ENCODE measurements at regions not wholly inside any gene's neighbourhood (a gene's known extent, or its start where the extent isn't known, plus 50 kb on each side); places are given as distances from the start of the nearest gene placed in this dataset.

- no peaks in the 10 kb centered on the region for H3K36me3 Mint-ChIP-seq
- TF ChIP-seq CTCF (conservative IDR thresholded peaks at IDR 0.05): peak; percentile 37
- no peaks in the 10 kb centered on the region for H3K4me1 Mint-ChIP-seq (ENCODE audit: unreplicated experiment)
- no peak overlapping the region for H3K4me3 Mint-ChIP-seq
- no peak for DNase-seq (ENCODE audit: extremely low spot score, unreplicated experiment)
- H3K27me3 Mint-ChIP-seq: no peaks in the 10 kb centered on the region
- H3K27ac Mint-ChIP-seq: no peak overlapping the region
- H3K9me3 Mint-ChIP-seq: no peaks in the 10 kb centered on the region
Observed at GRCh38 chr3:5568451-5568850, 380.9 kb downstream of the EDEM1 start.

GRCh38 chr3:5569152-5569551 lies 381.6 kb downstream of the EDEM1 start:
- no peak for TF ChIP-seq CTCF (conservative IDR thresholded peaks at IDR 0.05)
- Mint-ChIP-seq H3K4me3 (no peak overlapping the region), H3K9me3 (no peaks in the 10 kb centered on the region), H3K27me3 (no peaks in the 10 kb centered on the region), H3K36me3 (no peaks in the 10 kb centered on the region), H3K4me1 (ENCODE audit: unreplicated experiment) (no peaks in the 10 kb centered on the region), H3K27ac (no peak overlapping the region)
- no peak for DNase-seq (ENCODE audit: extremely low spot score, unreplicated experiment)

- H3K4me3 Mint-ChIP-seq: no peak overlapping the region
- H3K27me3 Mint-ChIP-seq: peaks cover 2% of the 10 kb centered on the region
- no peak for DNase-seq (ENCODE audit: extremely low spot score, unreplicated experiment)
- H3K9me3 Mint-ChIP-seq: no peaks in the 10 kb centered on the region
- H3K4me1 Mint-ChIP-seq (ENCODE audit: unreplicated experiment): no peaks in the 10 kb centered on the region
- H3K36me3 Mint-ChIP-seq: no peaks in the 10 kb centered on the region
- H3K27ac Mint-ChIP-seq: no peak overlapping the region
- no peak for TF ChIP-seq CTCF (conservative IDR thresholded peaks at IDR 0.05)
Observed at GRCh38 chr3:5572168-5572567, 384.7 kb downstream of the EDEM1 start.

GRCh38 chr3:5576277-5577011 lies 388.9 kb downstream of the EDEM1 start:
- no peaks in the 10 kb centered on the region for H3K9me3 Mint-ChIP-seq
- H3K36me3 Mint-ChIP-seq: no peaks in the 10 kb centered on the region
- no peaks in the 10 kb centered on the region for H3K4me1 Mint-ChIP-seq (ENCODE audit: unreplicated experiment)
- TF ChIP-seq CTCF (conservative IDR thresholded peaks at IDR 0.05): no peak
- H3K27me3 Mint-ChIP-seq: peaks cover 2% of the 10 kb centered on the region
- H3K27ac Mint-ChIP-seq: no peak overlapping the region
- no peak overlapping the region for H3K4me3 Mint-ChIP-seq
- DNase-seq (ENCODE audit: extremely low spot score, unreplicated experiment): no peak

DNA sequence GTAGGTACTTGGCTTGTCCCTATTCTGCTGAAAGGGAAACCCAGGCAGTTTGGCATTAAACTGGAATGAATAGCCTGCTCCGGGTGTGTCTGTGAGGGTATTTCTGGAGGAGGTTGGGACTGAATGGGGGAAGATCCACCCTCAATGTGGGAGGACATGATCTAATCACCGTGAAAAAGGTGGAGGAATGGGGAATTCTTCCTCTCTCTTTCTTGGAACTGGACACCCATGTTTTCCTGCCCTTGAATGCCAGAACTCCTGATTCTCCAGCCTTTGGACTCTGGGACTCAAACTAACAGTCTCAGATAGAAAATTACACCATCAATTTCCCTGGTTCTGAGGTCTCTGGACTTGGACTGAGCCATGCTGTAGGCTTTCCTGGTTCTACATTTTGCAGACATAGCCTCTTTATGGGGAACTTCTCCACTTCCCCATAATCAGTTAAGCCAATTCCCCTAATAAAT lies 391.7 kb downstream of the EDEM1 start:
- no peak for DNase-seq (ENCODE audit: extremely low spot score, unreplicated experiment)
- no peaks in the 10 kb centered on the region for H3K4me1 Mint-ChIP-seq (ENCODE audit: unreplicated experiment)
- H3K27ac Mint-ChIP-seq: no peak overlapping the region
- no peaks in the 10 kb centered on the region for H3K36me3 Mint-ChIP-seq
- H3K27me3 Mint-ChIP-seq: peaks cover 2% of the 10 kb centered on the region
- H3K4me3 Mint-ChIP-seq: no peak overlapping the region
- no peaks in the 10 kb centered on the region for H3K9me3 Mint-ChIP-seq
- no peak for TF ChIP-seq CTCF (conservative IDR thresholded peaks at IDR 0.05)
